GM21367 (cell line): ENCODE measurements at regions not wholly inside any gene's neighbourhood (a gene's known extent, or its start where the extent isn't known, plus 50 kb on each side); places are given as distances from the start of the nearest gene placed in this dataset.
A peak's percentile ranks its signal among the peaks of the same experiment; 100 is the strongest.

Experiments
- ATAC-seq: cut with Tn5 transposase; IDR thresholded peaks from one replicate; pipeline ENCODE4 v1.9.1; 2021; ENCODE audit not compliant: unreplicated experiment

- ATAC-seq: no peak
Observed at GRCh38 chr2:156837635-156838370, 401.6 kb downstream of the GPD2 start.

- peak; percentile 74 for ATAC-seq
Observed at GRCh38 chr2:156841321-156841720, 405.1 kb downstream of the GPD2 start.

GRCh38 chr2:156845806-156846558 lies 409.8 kb downstream of the GPD2 start:
- ATAC-seq: no peak

GRCh38 chr2:156852210-156852609 lies 405.3 kb upstream of the GALNT5 start:
- no peak for ATAC-seq

GRCh38 chr2:156852681-156853080 lies 404.8 kb upstream of the GALNT5 start:
- no peak for ATAC-seq

GRCh38 chr2:156864325-156864724 lies 393.2 kb upstream of the GALNT5 start:
- no peak for ATAC-seq

GRCh38 chr2:156864753-156865152 lies 392.8 kb upstream of the GALNT5 start:
- no peak for ATAC-seq

- no peak for ATAC-seq
Observed at GRCh38 chr2:156867201-156867600, 390.3 kb upstream of the GALNT5 start.

- no peak for ATAC-seq
Observed at GRCh38 chr2:156874707-156875106, 382.8 kb upstream of the GALNT5 start.

GRCh38 chr2:156883804-156884203 lies 373.7 kb upstream of the GALNT5 start:
- ATAC-seq: no peak

GRCh38 chr2:156884216-156884615 lies 373.3 kb upstream of the GALNT5 start:
- ATAC-seq: no peak

- no peak for ATAC-seq
Observed at GRCh38 chr2:156890529-156891148, 366.9 kb upstream of the GALNT5 start.

- no peak for ATAC-seq
Observed at GRCh38 chr2:156891609-156892008, 365.9 kb upstream of the GALNT5 start.

GRCh38 chr2:156892467-156893281 lies 364.8 kb upstream of the GALNT5 start:
- ATAC-seq: peak; percentile 40

- peak; percentile 97 for ATAC-seq
Observed at GRCh38 chr2:156896294-156896693, 361.2 kb upstream of the GALNT5 start.

GRCh38 chr2:156897548-156897947 lies 360.0 kb upstream of the GALNT5 start:
- ATAC-seq: no peak

GRCh38 chr2:156901373-156902031 lies 356.0 kb upstream of the GALNT5 start:
- ATAC-seq: no peak

- no peak for ATAC-seq
Observed at GRCh38 chr2:156903335-156903734, 354.2 kb upstream of the GALNT5 start.

GRCh38 chr2:156907806-156908205 lies 349.7 kb upstream of the GALNT5 start:
- no peak for ATAC-seq

GRCh38 chr2:156908825-156909224 lies 348.7 kb upstream of the GALNT5 start:
- ATAC-seq: peak; percentile 66

- ATAC-seq: no peak
Observed at GRCh38 chr2:156909983-156910382, 347.5 kb upstream of the GALNT5 start.
